ENCODE measurements at regions not wholly inside any gene's neighbourhood (a gene's known extent, or its start where the extent isn't known, plus 50 kb on each side); places are given as distances from the start of the nearest gene placed in this dataset.

- TF ChIP-seq NEUROD1 (IDR thresholded peaks at IDR 0.05; ENCODE audit: borderline replicate concordance, low read depth, low read length, partially characterized antibody): no peak
- no peak for TF ChIP-seq DMBX1 (CRISPR knock-in tag; IDR thresholded peaks at IDR 0.05; ENCODE audit: borderline replicate concordance)
- no peak for TF ChIP-seq RFX1 (IDR thresholded peaks at IDR 0.05)
Measured at GRCh38 chr1:191284175-191284574, 806.5 kb upstream of the BRINP3 start (continued).

GRCh38 chr1:191290441-191290840 lies 812.8 kb upstream of the BRINP3 start:
- Histone ChIP-seq H3K79me2 (ENCODE audit: control insufficient read depth, insufficient read depth, low read length) (no peaks in the 10 kb centered on the region), H2AFZ (ENCODE audit: low read depth, low read length) (peak overlapping the region; percentile 69), H3K9ac (ENCODE audit: insufficient read depth in 1 of 2, low read depth in 2 of 2, low read length in 2 of 2) (0 out of 4 replicates have a peak overlapping the region, but pooled peaks of 1 of the 2 experiments have one; percentile 3), H3K4me1 (replicated peaks in 1 of 2; ENCODE audit: control insufficient read depth in 2 of 2, insufficient read depth in 2 of 2, low read length in 2 of 2) (no peaks in the 10 kb centered on the region; a peak in 1 of 5 replicates), H3K4me2 (ENCODE audit: insufficient read depth, low read length) (no peak overlapping the region), H3K27me3 (ENCODE audit: control insufficient read depth in 2 of 2, insufficient read depth in 2 of 2, low read length in 2 of 2) (no peaks in the 10 kb centered on the region), H3K36me3 (ENCODE audit: control insufficient read depth, insufficient read depth, low read length) (no peaks in the 10 kb centered on the region), H3K9me1 (ENCODE audit: control insufficient read depth, insufficient read depth, low read length) (no peaks in the 10 kb centered on the region), H4K20me1 (replicated peaks; ENCODE audit: control insufficient read depth, insufficient read depth, low read length) (no peaks in the 10 kb centered on the region), H3K9me3 (replicated peaks; ENCODE audit: control insufficient read depth, insufficient read depth, low read depth, low read length) (no peaks in the 10 kb centered on the region), H3K4me3 (no peak overlapping the region), H3K27ac (ENCODE audit: extremely low read depth, low read depth, low read length) (0 out of 3 replicates have a peak overlapping the region, but pooled peaks have one; percentile 15)
- FAIRE-seq: no peak
- intact Hi-C loops (cut with micrococcal nuclease) (no loop called here), in situ Hi-C loops (cut with MboI) (no loop called here)
- WGBS (ENCODE audit: insufficient coverage, low coverage, missing lambda C conversion rate): 2% methylated on average over 4 of the region's 4 CpGs
- peak; percentile 79 for ATAC-seq
- TF ChIP-seq CBFA2T2 (conservative IDR thresholded peaks at IDR 0.05) (peak; percentile 45; the same call in 1 of the 2 replicates), TEAD4 (IDR thresholded peaks at IDR 0.05; ENCODE audit: low read length) (0 out of 2 replicates have a peak, but pooled peaks have one; percentile 19), TEAD4 (CRISPR knock-in tag; IDR thresholded peaks at IDR 0.05; ENCODE audit: borderline replicate concordance) (no peak), CC2D1A (IDR thresholded peaks at IDR 0.05) (no peak), GMEB1 (CRISPR knock-in tag; IDR thresholded peaks at IDR 0.05) (no peak), FOXP1 (CRISPR knock-in tag; IDR thresholded peaks at IDR 0.05) (no peak), ILF3 (IDR thresholded peaks at IDR 0.05; ENCODE audit: borderline replicate concordance) (no peak), HDGF (IDR thresholded peaks at IDR 0.05) (no peak), HDAC1 (IDR thresholded peaks at IDR 0.05) (peak in 1 of 2 experiments; percentile 30; a peak in 1 of 4 replicates), CBFA2T3 (IDR thresholded peaks at IDR 0.05) (peak; percentile 60), EHMT2 (IDR thresholded peaks at IDR 0.05) (no peak), SMARCA4 (IDR thresholded peaks at IDR 0.05) (peak; percentile 26; the same call in 1 of the 2 replicates)
- ChIA-PET POLR2A (no interaction called here), CTCF (ENCODE audit: low intra/inter-chr PET ratio) (no interaction called here)
- no TSS peak for BruUV-seq (replicated peaks)
- peak in 1 of 4 experiments; percentile 27 for DNase-seq (ENCODE audit: extremely low read depth in 1 of 4, low spot score in 3 of 4)
